MM.1S (cell line): ENCODE measurements at regions not wholly inside any gene's neighbourhood (a gene's known extent, or its start where the extent isn't known, plus 50 kb on each side); places are given as distances from the start of the nearest gene placed in this dataset.

Experiments
- DNase-seq: peaks from one replicate; pipeline ENCODE4 v3.0.0-alpha.2; 2015
- H2AFZ ChIP-seq: fragments of 300-600 bp; sonication (generic); 2 replicates; pipeline ENCODE4 v1.6.0; 2016; ENCODE audit warnings: antibody characterized with exemption, low read length
- H3F3A ChIP-seq: fragments of 300-600 bp; sonication (generic); 2 replicates; pipeline ENCODE4 v1.6.1; 2016; ENCODE audit warnings: mild to moderate bottlenecking, antibody characterized with exemption, low read length, moderate library complexity, mixed read lengths; ENCODE audit not compliant: insufficient read depth
- H3K27ac ChIP-seq: fragments of 300-600 bp; sonication (generic); 2 replicates; pipeline ENCODE4 v1.5.1; 2016; ENCODE audit warnings: mild to moderate bottlenecking, low read length
- H3K27me3 ChIP-seq: fragments of 300-600 bp; sonication (generic); replicated peaks from 2 replicates; pipeline ENCODE4 v1.6.0; 2016; ENCODE audit warnings: low read length; ENCODE audit not compliant: insufficient read depth
- H3K36me3 ChIP-seq: fragments of 300-600 bp; sonication (generic); replicated peaks from 2 replicates; pipeline ENCODE4 v1.6.1; 2016; ENCODE audit warnings: mild to moderate bottlenecking, low read length, mixed read lengths; ENCODE audit not compliant: insufficient read depth
- H3K4me1 ChIP-seq: fragments of 300-600 bp; sonication (generic); 2 replicates; pipeline ENCODE4 v1.6.1; 2016; ENCODE audit warnings: low read length, mixed read lengths
- H3K4me2 ChIP-seq: fragments of 300-600 bp; sonication (generic); 2 replicates; pipeline ENCODE4 v1.6.0; 2016; ENCODE audit warnings: low read depth, low read length
- H3K4me3 ChIP-seq: fragments of 300-600 bp; sonication (generic); 2 replicates; pipeline ENCODE4 v1.5.1; 2016; ENCODE audit warnings: low read length, mixed read lengths
- H3K79me2 ChIP-seq: fragments of 300-600 bp; sonication (generic); 2 replicates; pipeline ENCODE4 v1.6.1; 2016; ENCODE audit warnings: mixed run types, low read length, mixed read lengths
- H3K9ac ChIP-seq: fragments of 300-600 bp; sonication (generic); 2 replicates; pipeline ENCODE4 v1.6.1; 2016; ENCODE audit warnings: low read length, mixed read lengths
- H3K9me2 ChIP-seq: fragments of 300-600 bp; sonication (generic); replicated peaks from 2 replicates; pipeline ENCODE4 v1.6.1; 2016; ENCODE audit warnings: mild to moderate bottlenecking, low read length, mixed read lengths; ENCODE audit not compliant: insufficient read depth
- H3K9me3 ChIP-seq: fragments of 300-600 bp; sonication (generic); replicated peaks from 2 replicates; pipeline ENCODE4 v1.6.1; 2016; ENCODE audit warnings: mild to moderate bottlenecking, low read length, mixed read lengths; ENCODE audit not compliant: insufficient read depth
- H4K20me1 ChIP-seq: fragments of 300-600 bp; sonication (generic); 2 replicates; pipeline ENCODE4 v1.6.1; 2016; ENCODE audit warnings: mild to moderate bottlenecking, low read length, moderate library complexity, mixed read lengths; ENCODE audit not compliant: insufficient read depth
- EZH2 ChIP-seq: fragments of 300-600 bp; sonication (generic); optimal IDR thresholded peaks from 2 replicates; pipeline ENCODE3; 2017; ENCODE audit warnings: low read depth, mild to moderate bottlenecking, antibody characterized with exemption, low read length, mixed read lengths
- EZH2phosphoT487 ChIP-seq: fragments of 300-600 bp; sonication (generic); IDR thresholded peaks from 2 replicates; pipeline ENCODE4 v1.6.1; 2018; ENCODE audit warnings: antibody characterized with exemption, low read length
- TF ChIP-seq, protein P1 (sequence below): fragments of 300-600 bp; sonication (generic); IDR thresholded peaks from 2 replicates; pipeline ENCODE4 v1.5.1; 2016; ENCODE audit warnings: antibody characterized with exemption, low read length, mixed read lengths

DNA sequence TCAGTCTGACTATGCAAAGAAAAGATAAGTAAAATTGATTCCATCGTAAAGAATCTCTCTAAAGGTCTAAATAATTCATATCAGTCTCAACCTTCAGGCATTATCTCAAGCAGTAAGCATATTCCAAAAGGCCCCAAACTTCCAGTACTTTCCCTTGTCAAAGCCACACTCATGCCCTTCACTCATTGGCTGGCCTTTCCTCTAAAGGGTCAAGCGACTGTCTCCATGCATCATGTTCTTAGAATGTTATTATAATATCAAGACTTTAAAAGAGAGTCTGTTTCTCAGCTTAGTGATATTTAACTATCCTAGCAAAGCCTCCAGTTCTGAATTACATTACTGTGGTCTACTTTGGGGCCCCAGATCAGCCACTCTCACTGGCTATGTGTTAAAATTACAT, 271.3 kb downstream of the MREG start:
- DNase-seq, result no peak
- H3K4me3 ChIP-seq, result no peak overlapping the region
- H3K4me2 ChIP-seq, result no peak overlapping the region
- H3F3A ChIP-seq, result no peaks in the 10 kb centered on the region
- no peaks in the 10 kb centered on the region for H4K20me1 ChIP-seq
- no peaks in the 10 kb centered on the region for H3K79me2 ChIP-seq
- no peaks in the 10 kb centered on the region for H3K27me3 ChIP-seq
- H3K27ac ChIP-seq, result no peak overlapping the region
- H3K4me1 ChIP-seq, result no peaks in the 10 kb centered on the region
- H2AFZ ChIP-seq, result no peak overlapping the region
- H3K9me3 ChIP-seq, result no peaks in the 10 kb centered on the region
- H3K36me3 ChIP-seq, result no peaks in the 10 kb centered on the region
- H3K9me2 ChIP-seq, result no peaks in the 10 kb centered on the region
- no peak for TF ChIP-seq EZH2phosphoT487
- no peak for TF ChIP-seq EZH2
- TF ChIP-seq, protein P1, sequence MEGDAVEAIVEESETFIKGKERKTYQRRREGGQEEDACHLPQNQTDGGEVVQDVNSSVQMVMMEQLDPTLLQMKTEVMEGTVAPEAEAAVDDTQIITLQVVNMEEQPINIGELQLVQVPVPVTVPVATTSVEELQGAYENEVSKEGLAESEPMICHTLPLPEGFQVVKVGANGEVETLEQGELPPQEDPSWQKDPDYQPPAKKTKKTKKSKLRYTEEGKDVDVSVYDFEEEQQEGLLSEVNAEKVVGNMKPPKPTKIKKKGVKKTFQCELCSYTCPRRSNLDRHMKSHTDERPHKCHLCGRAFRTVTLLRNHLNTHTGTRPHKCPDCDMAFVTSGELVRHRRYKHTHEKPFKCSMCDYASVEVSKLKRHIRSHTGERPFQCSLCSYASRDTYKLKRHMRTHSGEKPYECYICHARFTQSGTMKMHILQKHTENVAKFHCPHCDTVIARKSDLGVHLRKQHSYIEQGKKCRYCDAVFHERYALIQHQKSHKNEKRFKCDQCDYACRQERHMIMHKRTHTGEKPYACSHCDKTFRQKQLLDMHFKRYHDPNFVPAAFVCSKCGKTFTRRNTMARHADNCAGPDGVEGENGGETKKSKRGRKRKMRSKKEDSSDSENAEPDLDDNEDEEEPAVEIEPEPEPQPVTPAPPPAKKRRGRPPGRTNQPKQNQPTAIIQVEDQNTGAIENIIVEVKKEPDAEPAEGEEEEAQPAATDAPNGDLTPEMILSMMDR, result no peak
- H3K9ac ChIP-seq, result no peak overlapping the region

DNA sequence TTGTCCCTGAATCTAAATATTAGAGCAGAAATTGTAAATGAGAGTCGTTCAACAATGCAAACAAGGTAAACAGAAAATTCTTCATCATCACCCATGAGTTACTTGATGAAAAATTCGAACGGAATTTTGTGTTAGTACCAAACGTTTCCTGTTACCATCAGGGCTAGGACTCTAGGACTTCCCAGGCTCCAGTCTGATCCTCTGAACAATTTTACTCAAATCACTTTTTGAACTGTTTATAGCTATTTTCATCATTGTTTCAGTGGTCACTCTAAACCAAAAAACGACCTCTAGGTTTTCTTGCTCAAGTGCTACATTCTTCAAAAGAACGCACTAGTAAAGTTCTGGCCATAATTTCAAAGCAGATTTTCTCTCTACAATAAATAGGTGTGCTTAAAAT, 273.3 kb downstream of the MREG start:
- Histone ChIP-seq H3F3A (no peaks in the 10 kb centered on the region), H3K4me3 (no peak overlapping the region), H3K79me2 (no peaks in the 10 kb centered on the region), H3K9ac (no peak overlapping the region), H3K9me2 (no peaks in the 10 kb centered on the region), H3K36me3 (no peaks in the 10 kb centered on the region), H4K20me1 (no peaks in the 10 kb centered on the region), H3K4me2 (no peak overlapping the region), H3K27ac (no peak overlapping the region), H2AFZ (no peak overlapping the region), H3K9me3 (no peaks in the 10 kb centered on the region), H3K4me1 (no peaks in the 10 kb centered on the region), H3K27me3 (no peaks in the 10 kb centered on the region)
- DNase-seq, result no peak
- no peak for TF ChIP-seq EZH2phosphoT487

DNA sequence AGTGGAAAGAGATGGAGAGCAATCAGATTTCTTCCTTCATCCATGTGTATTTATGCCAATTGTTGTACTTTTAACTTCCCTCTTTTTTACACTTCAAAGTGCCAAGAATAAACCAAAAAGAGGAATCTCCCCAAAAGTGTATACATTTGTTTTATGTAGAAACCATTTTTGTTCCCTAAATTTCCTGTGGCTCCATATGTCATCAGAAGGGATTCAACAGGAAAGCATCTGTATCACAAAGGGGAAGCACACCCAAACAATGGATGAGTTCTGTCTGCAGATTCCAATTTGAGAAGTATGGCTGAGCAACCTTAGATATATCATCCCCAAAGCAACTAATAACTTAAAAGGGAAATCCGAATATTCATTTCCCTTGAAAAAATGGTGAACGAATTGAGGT, 275.0 kb downstream of the MREG start:
- H4K20me1 ChIP-seq, result no peaks in the 10 kb centered on the region
- no peaks in the 10 kb centered on the region for H3K27me3 ChIP-seq
- H3K4me1 ChIP-seq, result no peaks in the 10 kb centered on the region
- H3K79me2 ChIP-seq, result no peaks in the 10 kb centered on the region
- H3K36me3 ChIP-seq, result no peaks in the 10 kb centered on the region
- H3F3A ChIP-seq, result no peaks in the 10 kb centered on the region
- H3K9me3 ChIP-seq, result no peaks in the 10 kb centered on the region
- H2AFZ ChIP-seq, result no peak overlapping the region
- no peak overlapping the region for H3K9ac ChIP-seq
- TF ChIP-seq EZH2phosphoT487, result no peak
- TF ChIP-seq EZH2, result no peak
- TF ChIP-seq, protein P1, result no peak
- no peak overlapping the region for H3K27ac ChIP-seq
- H3K4me3 ChIP-seq, result no peak overlapping the region
- H3K9me2 ChIP-seq, result no peaks in the 10 kb centered on the region
- H3K4me2 ChIP-seq, result no peak overlapping the region
- DNase-seq, result no peak

DNA sequence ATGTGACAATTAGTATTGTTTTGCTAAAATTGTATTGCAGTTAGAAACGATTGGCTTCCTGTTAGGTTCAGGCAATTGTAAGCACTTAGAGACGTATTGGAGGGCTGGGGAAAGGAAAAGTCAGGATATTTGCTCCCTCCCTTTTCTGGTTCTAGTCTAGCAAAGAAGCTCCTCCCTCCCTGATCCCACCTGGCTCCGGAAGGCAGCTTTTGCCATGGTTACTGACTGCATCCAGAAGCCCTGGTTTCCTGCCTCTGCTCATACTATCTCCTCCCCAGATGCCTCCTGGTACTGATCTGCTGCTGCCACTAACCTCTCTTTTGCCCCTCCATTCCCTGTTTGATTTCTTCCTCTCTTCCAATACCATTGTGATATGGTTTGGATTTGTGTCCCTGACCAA, 275.9 kb downstream of the MREG start:
- Histone ChIP-seq H3K79me2 (no peaks in the 10 kb centered on the region), H3K27ac (no peak overlapping the region), H3K4me2 (no peak overlapping the region), H3K9ac (no peak overlapping the region), H4K20me1 (no peaks in the 10 kb centered on the region), H3K9me3 (no peaks in the 10 kb centered on the region), H3K27me3 (no peaks in the 10 kb centered on the region), H3K4me3 (no peak overlapping the region), H3K9me2 (no peaks in the 10 kb centered on the region), H3K4me1 (no peaks in the 10 kb centered on the region), H3F3A (no peaks in the 10 kb centered on the region), H2AFZ (no peak overlapping the region), H3K36me3 (no peaks in the 10 kb centered on the region)
- no peak for TF ChIP-seq EZH2phosphoT487
- TF ChIP-seq, protein P1, result no peak
- no peak for DNase-seq
